HG02678 (cell line): ENCODE measurements at regions not wholly inside any gene's neighbourhood (a gene's known extent, or its start where the extent isn't known, plus 50 kb on each side); places are given as distances from the start of the nearest gene placed in this dataset.
"Not testable (repeated sequence)": the region's sequence is repeated elsewhere in the genome, so short reads cannot be mapped to it uniquely, and the experiment has no call there.

Experiments used
- ATAC-seq: cut with Tn5 transposase; IDR thresholded peaks from one replicate; pipeline ENCODE4 v1.9.1; 2021; ENCODE audit warnings: mild to moderate bottlenecking, moderate library complexity; ENCODE audit not compliant: unreplicated experiment

DNA sequence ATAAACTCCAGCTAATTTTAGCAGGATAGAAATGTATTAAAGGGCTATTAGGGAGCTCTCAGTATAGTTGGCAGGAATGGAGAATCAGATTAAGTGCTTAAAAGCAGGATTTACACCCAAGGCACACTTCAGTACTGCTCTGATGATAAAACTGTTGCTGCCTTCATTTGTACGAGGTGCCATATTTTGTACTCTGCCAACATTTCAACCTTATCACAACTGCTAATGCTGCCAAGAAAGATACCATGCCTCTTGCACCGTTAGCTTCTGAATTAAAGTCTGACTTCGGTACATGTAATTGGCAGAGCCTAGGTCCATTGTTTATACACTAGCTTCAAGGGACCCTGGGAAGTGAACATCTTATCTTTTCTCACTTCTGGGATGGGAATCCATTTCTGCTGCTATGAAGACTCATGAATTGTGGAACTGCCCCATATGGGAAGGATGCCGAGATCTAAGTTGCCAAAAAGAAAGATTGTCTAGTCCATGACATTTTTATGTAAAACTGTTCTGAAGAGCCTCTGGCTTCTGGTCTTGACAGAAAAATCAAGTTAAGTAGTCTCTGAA, 624.0 kb upstream of the IGFBP7 start:
- ATAC-seq: no peak

DNA sequence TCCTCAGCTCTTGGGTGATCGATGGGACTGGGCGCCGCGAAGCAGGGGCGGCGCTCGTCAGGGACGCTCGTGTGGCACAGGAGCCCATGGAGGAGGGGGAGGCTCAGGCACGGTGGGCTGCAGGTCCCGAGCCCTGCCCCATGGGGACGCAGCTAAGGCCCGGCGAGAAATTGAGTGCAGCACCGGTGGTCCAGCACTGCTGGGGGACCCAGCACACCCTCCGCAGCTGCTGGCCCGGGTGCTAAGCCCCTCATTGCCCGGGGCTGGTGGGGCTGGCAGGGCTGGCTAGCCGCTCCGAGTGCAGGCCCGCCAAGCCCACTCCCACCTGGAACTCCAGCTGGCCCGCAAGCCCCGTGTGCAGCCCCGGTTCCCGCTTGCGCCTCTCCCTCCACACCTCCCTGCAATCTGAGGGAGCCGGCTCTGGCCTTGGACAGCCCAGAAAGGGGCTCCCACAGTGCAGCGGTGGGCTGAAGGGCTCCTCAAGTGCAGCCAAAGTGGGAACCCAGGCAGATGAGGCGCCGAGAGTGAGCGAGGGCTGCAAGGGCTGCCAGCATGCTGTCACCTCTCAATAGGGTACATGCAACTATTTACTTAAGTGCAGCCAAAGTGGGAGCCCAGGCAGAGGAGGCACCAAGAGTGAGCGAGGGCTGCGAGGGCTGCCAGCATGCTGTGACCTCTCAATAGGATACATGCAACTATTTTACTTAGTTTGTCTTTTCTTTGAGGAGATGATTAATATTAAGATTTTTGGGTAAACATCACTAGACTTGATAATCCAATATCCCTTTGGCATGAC, 619.8 kb upstream of the IGFBP7 start:
- ATAC-seq: not testable (repeated sequence)

DNA sequence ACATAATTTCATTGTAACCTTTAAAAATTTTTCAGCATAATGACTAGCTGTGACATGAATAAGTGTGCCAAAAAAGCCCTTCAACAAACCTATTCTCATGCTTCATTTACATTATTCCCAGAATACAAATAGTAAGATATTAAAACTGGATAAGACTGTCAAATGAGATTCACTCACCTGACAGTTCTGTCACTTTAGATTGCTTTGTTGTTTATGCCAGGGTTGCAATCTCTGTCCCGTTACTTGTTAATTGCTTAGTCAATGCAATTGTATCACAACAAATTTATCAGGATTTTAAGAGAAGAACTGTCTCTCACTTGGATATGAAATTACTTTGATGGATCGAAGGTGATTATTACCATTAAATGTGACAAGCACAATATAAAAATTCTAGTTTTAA, 616.0 kb upstream of the IGFBP7 start:
- no peak for ATAC-seq

DNA sequence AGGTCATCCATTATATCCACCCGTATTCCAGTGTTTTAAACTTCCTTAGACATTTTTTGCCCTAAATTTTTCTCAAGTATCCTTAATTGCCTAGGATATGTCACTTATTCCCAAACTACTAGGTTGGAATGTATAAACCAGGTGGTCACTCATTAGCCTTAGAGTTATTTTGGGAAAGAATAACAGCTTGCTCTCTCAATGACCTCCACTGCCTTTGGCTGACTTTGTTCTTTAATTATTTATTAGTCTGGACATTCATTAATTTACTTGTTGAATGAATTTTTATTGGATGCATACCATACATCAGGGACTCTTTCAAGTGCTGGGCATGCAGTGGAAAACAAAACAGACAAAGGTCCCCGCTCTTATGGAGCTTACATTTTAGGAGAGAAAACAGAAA, 609.3 kb upstream of the IGFBP7 start:
- no peak for ATAC-seq

DNA sequence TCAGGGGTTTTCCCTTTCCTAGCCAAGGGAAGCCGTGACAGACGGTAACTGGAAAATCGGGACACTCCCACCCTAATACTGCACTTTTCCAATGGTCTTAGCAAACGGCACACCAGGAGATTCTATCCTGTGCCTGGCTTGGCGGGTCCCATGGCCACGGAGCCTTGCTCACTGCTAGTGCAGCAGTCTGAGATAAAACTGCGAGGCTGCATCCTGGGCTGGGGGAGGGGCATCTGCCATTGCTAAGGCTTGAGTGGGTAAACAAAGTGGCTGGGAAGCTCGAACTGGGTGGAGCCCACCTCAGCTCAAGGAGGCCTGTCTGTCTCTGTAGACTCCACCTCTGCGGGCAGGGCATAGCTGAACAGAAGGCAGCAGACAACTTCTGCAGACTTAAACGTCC, 604.1 kb upstream of the IGFBP7 start:
- ATAC-seq: not testable (repeated sequence)

DNA sequence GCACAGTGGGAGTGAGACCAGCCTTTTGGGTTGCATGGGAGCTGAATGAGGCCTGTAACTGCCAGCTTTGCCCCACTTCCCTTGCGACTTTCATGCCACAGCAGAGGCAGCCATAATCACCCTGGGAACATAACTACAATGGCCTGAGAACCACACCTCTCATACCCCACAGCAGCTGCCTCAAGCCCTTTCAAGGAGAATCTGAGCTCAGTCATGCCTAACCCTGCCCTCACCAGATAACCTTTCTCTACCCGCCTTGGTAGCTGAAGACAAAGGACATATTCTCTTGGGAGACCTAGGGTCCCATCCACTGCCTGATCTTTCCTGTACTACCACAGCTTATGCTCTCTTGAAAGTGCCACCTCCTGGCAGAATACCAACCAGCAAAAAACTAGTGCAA, 599.9 kb upstream of the IGFBP7 start:
- ATAC-seq: no peak

DNA sequence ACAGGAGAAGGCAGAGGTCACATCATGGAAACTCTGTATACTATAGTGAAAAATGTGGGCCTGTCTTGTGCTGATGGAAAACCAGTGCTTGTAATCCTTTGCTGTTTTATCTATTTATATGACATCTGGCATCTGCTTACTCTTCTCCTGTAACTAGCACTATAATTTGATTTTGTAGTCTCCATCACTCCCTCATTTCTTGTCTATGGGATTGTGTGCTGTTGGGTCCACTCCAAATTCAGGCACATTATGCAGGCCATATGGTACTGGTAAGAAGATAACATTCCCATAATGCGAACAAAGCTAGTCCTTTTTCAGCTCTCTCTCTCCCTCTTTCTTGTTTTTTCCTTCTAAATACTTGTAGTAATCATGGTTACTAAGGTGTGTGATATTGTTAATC, 581.2 kb upstream of the IGFBP7 start:
- no peak for ATAC-seq

DNA sequence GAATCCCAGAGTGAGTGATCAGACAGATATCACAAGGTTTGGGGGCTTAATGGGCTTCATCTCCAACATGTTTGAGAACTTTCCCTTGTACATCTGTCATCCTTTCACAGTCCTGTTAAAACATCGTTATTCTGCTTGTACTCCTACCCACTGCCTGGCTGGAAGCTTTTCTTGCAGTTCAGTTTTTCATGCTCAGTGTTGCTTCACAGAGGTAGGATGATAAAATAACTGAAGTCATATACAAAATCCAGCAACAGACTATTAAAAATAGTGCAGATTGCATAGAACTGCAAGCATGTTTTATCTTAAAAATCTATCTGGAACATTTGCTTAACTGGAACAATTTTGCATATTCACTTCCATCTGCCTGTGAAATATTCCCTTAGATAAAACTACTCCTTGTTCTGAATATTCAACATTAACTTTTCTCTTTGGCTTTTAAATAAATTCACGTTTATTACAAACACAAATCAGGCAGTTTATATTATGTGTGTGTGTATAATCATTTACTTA, 579.6 kb upstream of the IGFBP7 start:
- no peak for ATAC-seq

DNA sequence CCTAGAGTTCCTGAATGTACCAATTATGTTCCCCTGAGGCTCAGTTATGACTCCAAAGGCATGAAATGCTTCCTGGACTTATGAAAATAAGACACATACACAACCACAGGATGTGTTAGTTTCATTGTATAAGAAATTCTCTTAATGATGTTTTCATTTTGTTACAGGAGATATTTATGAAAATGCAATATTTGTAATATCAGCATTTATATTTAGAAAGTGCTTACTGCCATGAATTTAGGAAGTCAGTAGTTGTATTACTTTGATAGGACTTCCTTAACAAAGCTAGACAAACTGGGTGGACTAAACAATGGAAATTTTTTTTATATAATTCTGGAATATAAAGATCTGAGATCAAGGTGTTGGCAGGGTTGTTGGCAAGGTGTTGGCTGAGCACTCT, 572.1 kb upstream of the IGFBP7 start:
- ATAC-seq: no peak

DNA sequence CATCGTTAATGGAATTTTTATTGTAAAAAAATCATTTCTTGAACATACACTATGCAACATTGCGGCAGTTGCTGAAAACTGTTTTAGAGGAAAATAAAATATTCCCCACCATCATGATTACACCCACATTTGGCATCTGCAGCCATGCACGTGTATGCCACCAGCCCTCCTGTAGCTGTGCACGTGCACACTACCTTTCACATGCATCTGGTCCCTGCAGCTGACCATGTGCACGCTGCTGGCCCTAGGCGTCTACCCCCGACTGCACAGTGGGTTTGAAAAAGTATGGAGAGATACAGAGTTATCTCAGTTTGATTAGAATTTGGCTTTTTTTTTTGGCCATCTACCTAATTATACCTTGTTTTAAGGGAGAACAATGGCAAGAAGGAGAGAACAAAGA, 569.8 kb upstream of the IGFBP7 start:
- no peak for ATAC-seq

DNA sequence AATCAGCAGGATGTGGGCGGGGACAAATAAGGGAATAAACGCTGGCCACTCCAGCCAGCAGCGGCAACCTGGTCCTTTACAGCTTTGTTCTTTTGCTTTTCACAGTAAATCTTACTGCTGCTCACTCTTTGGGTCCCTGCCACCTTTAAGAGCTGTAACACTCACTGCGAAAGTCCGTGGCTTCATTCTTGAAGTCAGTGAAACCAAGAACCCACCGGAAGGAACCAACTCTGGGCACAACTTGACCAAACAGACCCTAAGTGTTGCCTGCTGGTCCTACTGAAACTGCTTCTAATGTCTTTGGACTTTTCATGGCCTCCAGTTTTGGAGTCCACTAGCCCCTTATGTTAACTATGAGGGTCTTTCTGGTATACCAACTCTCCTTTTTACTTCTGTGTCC, 566.2 kb upstream of the IGFBP7 start:
- no peak for ATAC-seq

DNA sequence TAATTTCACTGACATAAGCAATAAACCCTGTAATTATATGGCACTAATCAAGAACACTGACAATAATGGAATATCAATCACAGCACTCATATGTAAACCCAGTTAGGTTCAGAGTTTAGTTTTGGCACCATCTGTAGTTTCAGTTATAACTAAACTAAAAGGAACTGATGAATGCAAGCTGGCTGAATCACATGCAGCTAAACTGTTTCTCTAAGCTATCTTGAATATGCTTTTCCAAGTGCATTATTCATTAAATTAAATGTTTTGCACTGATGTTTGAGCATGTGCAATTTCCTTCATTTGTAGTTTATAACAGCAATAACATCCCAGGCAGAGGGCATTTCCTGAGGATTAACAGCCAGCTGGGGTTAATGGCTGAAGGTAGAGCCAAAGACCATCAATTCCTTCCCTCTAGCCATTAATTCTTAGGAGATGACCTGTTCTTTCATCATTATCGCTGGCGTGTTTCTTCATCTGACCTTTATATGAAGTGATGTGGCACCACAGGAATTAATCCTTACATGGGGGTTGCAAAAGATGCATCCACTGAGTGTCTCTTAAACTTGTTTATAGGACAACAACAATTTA, 562.8 kb upstream of the IGFBP7 start:
- no peak for ATAC-seq

DNA sequence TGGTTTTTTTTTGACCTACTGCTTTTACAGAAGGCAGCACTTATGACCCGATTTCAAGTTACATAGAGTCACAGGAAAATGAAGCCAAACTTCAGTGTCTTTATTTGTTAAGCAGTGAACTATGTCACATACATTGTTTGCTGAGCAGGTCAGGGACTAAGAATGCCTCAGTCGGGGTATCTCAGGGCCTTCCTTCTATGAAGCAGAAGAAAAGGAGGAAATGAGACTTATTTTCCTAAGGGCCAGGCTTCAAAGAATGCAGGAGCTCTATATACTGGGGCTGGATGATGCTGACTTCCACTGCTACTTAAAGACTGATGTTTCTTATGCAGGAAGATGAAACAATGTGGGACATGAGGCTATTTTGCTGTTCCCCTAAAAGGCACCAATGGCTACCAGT, 558.4 kb upstream of the IGFBP7 start:
- ATAC-seq: no peak

DNA sequence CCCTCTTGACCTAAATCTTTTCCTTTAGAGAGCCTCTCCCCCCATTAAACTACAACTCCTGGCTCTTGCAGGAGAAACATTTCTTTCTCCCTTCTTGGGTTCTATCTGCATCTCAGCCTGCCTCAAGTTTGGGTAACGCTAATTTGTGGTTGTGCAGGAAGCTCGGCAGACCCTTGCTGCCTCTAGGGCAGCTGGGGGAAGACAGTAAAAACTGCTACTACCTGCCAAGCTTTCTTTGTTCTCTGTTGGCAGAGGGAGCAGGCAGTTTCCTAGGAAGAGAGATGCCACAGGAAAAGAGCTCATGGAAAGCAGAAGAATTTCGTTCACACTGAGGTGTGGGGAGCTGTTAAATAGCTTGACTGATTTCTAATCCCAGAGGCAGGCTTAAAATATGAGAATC, 555.6 kb upstream of the IGFBP7 start:
- ATAC-seq: no peak

DNA sequence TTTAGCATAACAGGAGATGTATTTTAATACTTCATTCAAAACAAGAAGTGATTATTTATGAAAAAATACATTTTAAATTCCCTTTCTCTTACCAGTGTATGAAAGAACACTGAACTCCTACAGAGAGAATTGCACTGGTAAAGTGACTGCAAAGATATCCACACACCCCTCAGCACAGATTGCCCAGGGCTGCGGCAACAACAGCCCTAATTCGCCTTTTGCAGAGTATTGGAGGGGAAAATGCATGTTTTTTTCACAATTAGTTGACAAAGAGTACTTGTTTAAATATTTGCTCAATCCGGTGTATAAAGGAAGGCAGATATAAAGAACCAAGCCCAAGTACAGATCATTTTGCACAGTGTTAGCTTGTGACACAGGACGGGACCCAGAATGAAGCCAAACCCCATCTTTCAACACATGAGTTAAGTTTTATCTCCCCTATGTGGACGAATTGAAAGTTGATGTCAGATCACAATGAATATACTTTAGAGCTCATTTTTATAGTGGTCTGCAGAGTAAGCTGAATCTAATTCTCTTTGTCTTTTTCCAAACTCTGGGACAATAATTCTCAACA, 551.4 kb upstream of the IGFBP7 start:
- no peak for ATAC-seq

DNA sequence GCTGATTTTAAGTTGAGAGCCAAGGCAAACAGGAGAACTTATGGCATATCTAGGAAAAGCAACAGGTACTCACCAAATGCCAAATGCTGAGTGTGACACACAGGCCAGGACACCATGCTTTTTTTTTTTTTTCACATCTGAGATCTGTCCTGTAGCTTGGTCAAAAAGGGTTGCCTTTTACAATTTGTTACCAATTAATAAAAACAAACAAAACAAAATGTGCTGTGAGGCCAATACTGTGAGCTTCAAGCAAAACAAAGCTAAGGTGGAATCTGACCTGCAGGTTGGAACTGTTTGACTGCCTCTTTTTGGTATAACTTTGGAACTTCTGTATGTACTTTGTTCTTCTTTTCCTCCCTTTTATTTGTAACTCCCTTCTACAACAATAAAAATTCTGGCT, 548.5 kb upstream of the IGFBP7 start:
- no peak for ATAC-seq

DNA sequence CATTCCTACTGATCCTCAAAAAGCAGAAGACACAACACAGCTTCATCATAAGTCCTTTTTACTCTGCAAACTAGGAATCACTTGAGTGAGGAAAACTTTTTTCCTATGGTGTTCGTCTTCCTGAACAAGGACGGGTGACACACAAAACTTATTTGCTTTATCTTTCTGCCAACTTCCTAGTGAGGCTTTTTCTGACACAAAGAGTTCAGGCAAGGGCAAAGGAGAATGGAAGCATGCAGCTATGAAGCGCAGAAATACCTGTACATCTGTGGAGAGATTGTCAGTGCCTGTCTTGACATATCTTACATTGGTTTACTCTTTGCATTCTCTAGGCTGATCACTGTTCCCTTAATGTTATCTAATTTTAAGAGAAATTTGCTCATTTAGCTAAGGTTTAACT, 548.0 kb upstream of the IGFBP7 start:
- no peak for ATAC-seq

DNA sequence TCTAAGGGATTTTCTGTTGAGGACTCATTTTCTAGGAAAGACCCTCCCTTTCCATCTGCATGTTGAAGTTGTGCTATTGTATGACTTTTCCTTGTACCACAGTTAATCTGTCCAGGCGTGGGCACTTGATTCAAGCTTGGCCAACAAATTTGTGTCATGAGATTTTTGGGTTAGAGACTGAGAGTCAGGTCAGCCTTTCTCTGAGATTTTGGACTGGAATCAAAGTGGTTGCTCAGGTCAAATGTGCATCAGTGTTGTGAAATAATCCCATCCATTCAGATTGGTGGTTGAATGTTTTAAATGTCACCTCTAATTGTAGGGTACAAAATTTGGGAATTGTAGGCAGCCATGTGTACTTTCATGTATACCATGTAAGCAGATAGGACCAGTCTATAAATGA, 545.2 kb upstream of the IGFBP7 start:
- no peak for ATAC-seq

DNA sequence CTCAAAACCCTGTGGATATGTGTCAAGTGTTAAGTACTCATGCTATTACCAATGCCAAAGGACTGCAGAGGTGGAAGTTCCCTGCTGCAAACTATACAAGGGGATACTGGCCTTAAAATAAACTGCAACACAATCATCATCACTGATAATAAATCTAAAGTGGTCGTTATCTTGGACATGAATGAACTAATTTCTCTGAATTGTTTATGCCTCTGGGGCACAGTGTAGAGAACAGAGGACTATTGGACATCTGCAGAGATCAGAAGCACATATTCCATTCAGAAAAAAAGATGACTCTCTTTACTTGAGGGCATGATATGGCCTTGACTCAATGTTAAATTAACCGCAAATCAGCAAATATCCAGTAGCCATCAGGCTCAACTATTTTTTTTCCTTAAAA, 542.6 kb upstream of the IGFBP7 start:
- no peak for ATAC-seq

DNA sequence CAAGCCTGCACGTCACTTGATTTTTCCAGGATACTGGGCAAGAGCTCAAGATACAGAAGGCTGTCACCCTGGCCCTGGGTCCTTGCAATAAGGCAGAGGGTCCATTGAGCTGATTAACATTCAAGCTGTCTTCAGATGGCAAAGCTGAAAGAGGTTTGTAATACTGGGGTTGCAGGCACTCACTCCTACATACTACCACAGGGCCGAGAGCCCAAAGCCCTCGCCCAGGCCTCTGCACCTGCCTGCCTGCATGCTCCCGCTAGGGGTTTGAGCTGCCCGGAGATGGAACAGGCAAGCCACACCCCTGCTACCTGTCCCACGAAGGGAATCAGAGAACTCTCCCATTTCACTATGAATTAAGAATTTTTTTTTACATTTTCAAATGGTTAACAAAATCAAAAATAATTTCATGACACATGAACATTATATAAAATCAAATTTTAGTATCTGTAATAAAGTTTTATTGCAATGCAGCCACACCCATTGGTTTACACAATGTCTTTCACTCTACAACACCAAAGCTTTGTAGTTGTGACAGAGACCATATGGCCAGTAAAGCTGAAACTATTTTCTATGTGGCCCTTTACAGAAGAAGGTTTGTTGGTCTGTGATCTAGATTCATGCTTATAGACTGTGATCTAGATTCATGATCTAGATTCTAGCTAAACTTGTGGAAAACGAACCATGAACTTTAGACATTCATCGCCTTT, 530.4 kb upstream of the IGFBP7 start:
- no peak for ATAC-seq
